ENCODE measurements at regions not wholly inside any gene's neighbourhood (a gene's known extent, or its start where the extent isn't known, plus 50 kb on each side); places are given as distances from the start of the nearest gene placed in this dataset.
"Not testable (repeated sequence)": the region's sequence is repeated elsewhere in the genome, so short reads cannot be mapped to it uniquely, and the experiment has no call there.

- DNase-seq (ENCODE audit: low read depth in 2 of 2): no peak
Observed at GRCh38 chr14:51444353-51445000, 204.4 kb downstream of the TMX1 start.

- DNase-seq (ENCODE audit: low read depth in 2 of 2): no peak
Observed at GRCh38 chr14:51445001-51445390, 204.9 kb downstream of the TMX1 start.

- DNase-seq (ENCODE audit: low read depth in 2 of 2): peak in 1 of 2 donors; percentile 66
Observed at GRCh38 chr14:51446771-51447170, 204.9 kb upstream of the FRMD6 start.

GRCh38 chr14:51447411-51447810, 204.3 kb upstream of the FRMD6 start:
- no peak for DNase-seq (ENCODE audit: low read depth in 2 of 2)

GRCh38 chr14:51448831-51449670, 202.7 kb upstream of the FRMD6 start:
- DNase-seq (ENCODE audit: low read depth in 2 of 2): peak; percentile 76 to 81

- no peak for DNase-seq (ENCODE audit: low read depth in 2 of 2)
Observed at GRCh38 chr14:51449681-51450080, 202.0 kb upstream of the FRMD6 start.

- DNase-seq (ENCODE audit: low read depth in 2 of 2): peak in 1 of 2 donors; percentile 54
Observed at GRCh38 chr14:51451561-51451960, 200.1 kb upstream of the FRMD6 start.

- peak; percentile 45 to 80 for DNase-seq (ENCODE audit: low read depth in 2 of 2)
Observed at GRCh38 chr14:51453869-51454268, 197.8 kb upstream of the FRMD6 start.

GRCh38 chr14:51454351-51454750, 197.4 kb upstream of the FRMD6 start:
- peak; percentile 48 to 69 for DNase-seq (ENCODE audit: low read depth in 2 of 2)

GRCh38 chr14:51455041-51455835, 196.5 kb upstream of the FRMD6 start:
- no peak for DNase-seq (ENCODE audit: low read depth in 2 of 2)

GRCh38 chr14:51457843-51458562, 193.7 kb upstream of the FRMD6 start:
- DNase-seq (ENCODE audit: low read depth in 2 of 2): no peak

GRCh38 chr14:51458563-51458955, 193.2 kb upstream of the FRMD6 start:
- peak in 1 of 2 donors; percentile 63 for DNase-seq (ENCODE audit: low read depth in 2 of 2)

- no peak for DNase-seq (ENCODE audit: low read depth in 2 of 2)
Observed at GRCh38 chr14:51460011-51460410, 191.7 kb upstream of the FRMD6 start.

GRCh38 chr14:51462182-51462581, 189.5 kb upstream of the FRMD6 start:
- no peak for DNase-seq (ENCODE audit: low read depth in 2 of 2)

GRCh38 chr14:51462706-51463105, 189.0 kb upstream of the FRMD6 start:
- DNase-seq (ENCODE audit: low read depth in 2 of 2): no peak

GRCh38 chr14:51463461-51463860, 188.2 kb upstream of the FRMD6 start:
- no peak for DNase-seq (ENCODE audit: low read depth in 2 of 2)

GRCh38 chr14:51464411-51464810, 187.3 kb upstream of the FRMD6 start:
- no peak for DNase-seq (ENCODE audit: low read depth in 2 of 2)

- DNase-seq (ENCODE audit: low read depth in 2 of 2): no peak
Observed at GRCh38 chr14:51465486-51465885, 186.2 kb upstream of the FRMD6 start.

- not testable (repeated sequence) for DNase-seq (ENCODE audit: low read depth in 2 of 2)
Observed at GRCh38 chr14:51467392-51467791, 184.3 kb upstream of the FRMD6 start.

GRCh38 chr14:51468523-51468922, 183.2 kb upstream of the FRMD6 start:
- DNase-seq (ENCODE audit: low read depth in 2 of 2): peak in 1 of 2 donors; percentile 20

GRCh38 chr14:51472881-51473280, 178.8 kb upstream of the FRMD6 start:
- peak in 1 of 2 donors; percentile 37 for DNase-seq (ENCODE audit: low read depth in 2 of 2)

Data from dermis microvascular lymphatic vessel endothelial cell (primary cell).